ENCODE measurements at regions not wholly inside any gene's neighbourhood (a gene's known extent, or its start where the extent isn't known, plus 50 kb on each side); places are given as distances from the start of the nearest gene placed in this dataset.

GRCh38 chr20:60078351-60079250 lies 120.4 kb downstream of the CDH26 start:
- TF ChIP-seq EZH2phosphoT487 (conservative IDR thresholded peaks at IDR 0.05; ENCODE audit: low read length) (no peak), CTCF (IDR thresholded peaks at IDR 0.05; ENCODE audit: insufficient read depth, low read length, poor library complexity, severe bottlenecking) (no peak)
